Naive thymus-derived CD4-positive, alpha-beta T cell (primary cell): ENCODE measurements at regions not wholly inside any gene's neighbourhood (a gene's known extent, or its start where the extent isn't known, plus 50 kb on each side); places are given as distances from the start of the nearest gene placed in this dataset.

Experiments used
- ATAC-seq: fragments of 150-1000 bp; cut with Tn5 transposase; 2 replicates; pipeline ENCODE4 v1.10.0; 2021; ENCODE audit warnings: mild to moderate bottlenecking, moderate library complexity
- CTCF ChIA-PET: fragments of 350-600 bp; sonication (Branson Sonifier 250); formaldehyde crosslinking; loops from one replicate; lab custom pipeline; 2021; ENCODE audit warnings: antibody characterized with exemption; lab: Charles Lee
- POLR2A ChIA-PET: fragments of 350-600 bp; sonication (Branson Sonifier 250); formaldehyde crosslinking; loops from one replicate; lab custom pipeline; 2021; ENCODE audit warnings: antibody characterized with exemption, inconsistent platforms; lab: Charles Lee
- DNase-seq, 9 donors: peaks; one replicate each; pipeline versions ENCODE4 v3.0.0 to v3.0.0-alpha.2; 2020 to 2022; ENCODE audit warnings: mixed read lengths in 1 of 9
- H3K27ac ChIP-seq: one replicate; pipeline ENCODE4 v1.7.0; 2013; ENCODE audit warnings: mild to moderate bottlenecking, low read depth, low read length, moderate library complexity
- H3K27me3 ChIP-seq, 2 donors: one replicate each; pipeline ENCODE4 v1.7.0; 2013; ENCODE audit warnings: low read length in 2 of 2, mild to moderate bottlenecking in 2 of 2, moderate library complexity in 2 of 2; ENCODE audit not compliant: control insufficient read depth in 2 of 2, insufficient read depth in 2 of 2
- H3K36me3 ChIP-seq, 3 experiments: 1 replicate in 2 of 3; 2 replicates in 1 of 3; pipeline ENCODE4 v1.7.0; 2013; ENCODE audit warnings: low read length in 3 of 3, mild to moderate bottlenecking in 3 of 3, moderate library complexity in 1 of 3; ENCODE audit not compliant: insufficient read depth in 3 of 3, control insufficient read depth in 2 of 3
- H3K4me1 ChIP-seq, 2 donors: one replicate each; pipeline ENCODE4 v1.7.0; 2013; ENCODE audit warnings: low read length in 2 of 2, mild to moderate bottlenecking in 2 of 2, moderate library complexity in 1 of 2; ENCODE audit not compliant: control insufficient read depth in 2 of 2, insufficient read depth in 2 of 2
- H3K4me3 ChIP-seq: 2 replicates; pipeline ENCODE4 v1.7.0; 2013; ENCODE audit warnings: mild to moderate bottlenecking, low read length
- H3K9me3 ChIP-seq, 3 experiments: 1 replicate in 2 of 3; 2 replicates in 1 of 3; pipeline ENCODE4 v1.7.0; 2013; ENCODE audit warnings: low read length in 3 of 3; ENCODE audit not compliant: control insufficient read depth in 2 of 3
- H3K27ac Mint-ChIP-seq, 9 donors: one replicate each; pipeline ENCODE4 v1.8.0; 2020 to 2022; ENCODE audit warnings: mixed read lengths in 9 of 9, mild to moderate bottlenecking in 8 of 9, moderate library complexity in 5 of 9, inconsistent platforms in 2 of 9
- H3K27me3 Mint-ChIP-seq, 5 donors: one replicate each; pipeline ENCODE4 v1.8.0; 2021 to 2022; ENCODE audit warnings: mixed read lengths in 5 of 5, mild to moderate bottlenecking in 1 of 5
- H3K36me3 Mint-ChIP-seq, 5 donors: one replicate each; pipeline ENCODE4 v1.8.0; 2020 to 2022; ENCODE audit warnings: mixed read lengths in 5 of 5, mild to moderate bottlenecking in 3 of 5, inconsistent platforms in 1 of 5
- H3K4me1 Mint-ChIP-seq, 7 donors: one replicate each; pipeline ENCODE4 v1.8.0; 2020 to 2022; ENCODE audit warnings: mixed read lengths in 7 of 7, mild to moderate bottlenecking in 3 of 7, inconsistent platforms in 1 of 7
- H3K4me3 Mint-ChIP-seq, 10 donors: one replicate each; pipeline ENCODE4 v1.8.0; 2020 to 2022; ENCODE audit warnings: mild to moderate bottlenecking in 10 of 10, mixed read lengths in 10 of 10, moderate library complexity in 6 of 10, inconsistent platforms in 2 of 10
- H3K9me3 Mint-ChIP-seq, 11 donors: one replicate each; pipeline ENCODE4 v1.8.0; 2020 to 2022; ENCODE audit warnings: mixed read lengths in 11 of 11, mild to moderate bottlenecking in 4 of 11, inconsistent platforms in 1 of 11, moderate library complexity in 1 of 11
- intact Hi-C, 2 donors: fragments of 100-400 bp; cut with micrococcal nuclease; formaldehyde crosslinking; loops; one replicate each; pipeline ENCODE4 v1.15.1; 2023

DNA sequence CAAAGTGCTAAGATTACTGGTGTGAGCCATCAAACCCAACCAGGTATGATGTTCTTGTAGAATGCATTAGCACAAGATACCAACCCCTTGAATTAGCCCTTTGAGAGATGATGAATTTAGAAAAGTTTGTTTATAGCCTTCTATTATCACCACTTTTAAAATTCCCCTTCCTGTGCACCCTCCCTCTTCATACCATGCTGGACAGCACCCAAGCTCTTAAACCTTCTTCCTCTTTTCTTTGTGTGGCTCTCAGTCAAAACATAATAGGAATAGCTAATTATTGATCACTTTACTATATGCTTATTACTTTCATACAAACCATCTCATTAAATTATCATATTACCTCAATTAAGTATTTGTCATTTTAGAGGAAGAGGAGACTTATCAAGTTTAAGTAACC, 87.6 kb upstream of the TMED7 start:
- H3K27ac Mint-ChIP-seq, result peak overlapping the region in 1 of 9 donors; percentile 53
- H3K9me3 ChIP-seq, result no peaks in the 10 kb centered on the region
- no peak overlapping the region for H3K4me3 Mint-ChIP-seq
- H3K4me1 ChIP-seq, result no peaks in the 10 kb centered on the region
- H3K36me3 Mint-ChIP-seq, result peaks cover 0 to 8% (median 0%) of the 10 kb centered on the region in 5 donors
- no peaks in the 10 kb centered on the region for H3K4me1 Mint-ChIP-seq
- H3K27me3 ChIP-seq, result peaks cover 0 to 2% of the 10 kb centered on the region in 2 donors
- DNase-seq (no peak), ATAC-seq (no peak)
- H3K4me3 ChIP-seq, result no peak overlapping the region
- ChIA-PET CTCF (no interaction called here), POLR2A (no interaction called here)
- H3K36me3 ChIP-seq, result no peaks in the 10 kb centered on the region
- intact Hi-C loops, result no loop called here
- no peak overlapping the region for H3K27ac ChIP-seq
- peaks cover 8 to 42% (median 23%) of the 10 kb centered on the region in 5 donors for H3K27me3 Mint-ChIP-seq
- peaks cover 0 to 20% (median 8%) of the 10 kb centered on the region in 11 donors for H3K9me3 Mint-ChIP-seq

DNA sequence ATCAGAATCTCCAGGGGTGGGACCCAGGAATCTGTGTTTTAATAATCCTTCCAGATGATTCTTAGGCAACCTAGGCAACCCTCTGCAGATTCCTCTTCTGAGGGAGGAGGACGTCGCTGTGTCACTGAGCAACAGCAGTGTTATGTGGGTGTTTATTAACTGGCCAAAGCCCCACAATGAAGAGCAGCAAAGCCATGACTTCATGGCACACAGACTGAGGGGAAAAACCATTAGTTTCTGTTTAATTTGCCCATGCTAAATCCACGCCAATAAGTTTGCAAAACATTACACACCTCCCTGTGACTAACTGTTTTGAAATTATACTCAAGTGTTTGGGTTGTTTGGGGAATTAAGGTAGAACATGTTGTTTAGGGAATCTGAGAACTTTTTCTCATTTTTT, 83.7 kb upstream of the TMED7 start:
- H3K36me3 Mint-ChIP-seq, result peaks cover 0 to 8% (median 0%) of the 10 kb centered on the region in 5 donors
- ATAC-seq (no peak), DNase-seq (no peak)
- peaks cover 6 to 33% (median 12%) of the 10 kb centered on the region in 5 donors for H3K27me3 Mint-ChIP-seq
- Histone ChIP-seq H3K36me3 (no peaks in the 10 kb centered on the region), H3K4me1 (no peaks in the 10 kb centered on the region), H3K27me3 (peaks cover 0 to 2% of the 10 kb centered on the region in 2 donors), H3K4me3 (no peak overlapping the region), H3K9me3 (no peaks in the 10 kb centered on the region), H3K27ac (no peak overlapping the region)
- peaks cover 0 to 20% (median 8%) of the 10 kb centered on the region in 11 donors for H3K9me3 Mint-ChIP-seq
- no peaks in the 10 kb centered on the region for H3K4me1 Mint-ChIP-seq
- intact Hi-C loops, result no loop called here
- no peak overlapping the region for H3K27ac Mint-ChIP-seq
- CTCF ChIA-PET, result no interaction called here
- POLR2A ChIA-PET, result no interaction called here
- no peak overlapping the region for H3K4me3 Mint-ChIP-seq

DNA sequence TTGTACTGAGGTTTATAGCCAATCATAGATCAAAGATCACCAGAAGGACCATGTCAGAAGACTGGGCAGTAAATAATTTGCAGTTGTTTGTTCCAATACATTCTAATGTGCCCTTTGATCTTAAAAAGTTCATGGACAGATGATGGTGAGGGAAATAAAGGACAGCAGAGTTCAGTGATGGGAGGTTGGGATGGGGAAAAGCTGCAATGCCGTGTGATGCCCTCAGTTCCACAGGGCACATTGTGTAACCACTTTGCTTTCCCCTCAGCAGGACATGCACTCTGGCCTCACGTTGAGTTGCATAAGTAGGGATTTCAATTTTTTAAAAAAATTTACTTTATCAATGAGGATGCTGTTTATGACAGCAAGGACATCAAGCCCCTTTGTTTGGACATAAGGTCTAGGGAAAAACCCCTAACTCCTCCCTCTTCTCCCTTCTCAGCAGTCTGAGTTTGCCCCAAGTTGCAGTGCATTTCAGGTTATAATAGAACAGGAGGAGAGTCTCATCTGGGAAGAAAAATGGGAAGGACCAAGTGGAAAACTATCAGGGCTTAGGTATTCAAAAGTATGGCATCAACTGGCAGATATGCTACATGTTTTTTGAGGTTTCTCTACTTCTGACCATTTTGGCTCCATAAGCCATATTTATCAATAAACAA, 83.1 kb upstream of the TMED7 start:
- no peak overlapping the region for H3K27ac ChIP-seq
- POLR2A ChIA-PET, result no interaction called here
- CTCF ChIA-PET, result no interaction called here
- H3K9me3 Mint-ChIP-seq, result peaks cover 0 to 20% (median 8%) of the 10 kb centered on the region in 11 donors
- H3K4me1 Mint-ChIP-seq, result no peaks in the 10 kb centered on the region
- no peak for ATAC-seq
- intact Hi-C loops, result no loop called here
- peaks cover 0 to 2% of the 10 kb centered on the region in 2 donors for H3K27me3 ChIP-seq
- H3K27ac Mint-ChIP-seq, result no peak overlapping the region
- H3K9me3 ChIP-seq, result no peaks in the 10 kb centered on the region
- no peaks in the 10 kb centered on the region for H3K4me1 ChIP-seq
- H3K4me3 Mint-ChIP-seq, result no peak overlapping the region
- H3K4me3 ChIP-seq, result no peak overlapping the region
- H3K27me3 Mint-ChIP-seq, result peaks cover 4 to 33% (median 11%) of the 10 kb centered on the region in 5 donors
- H3K36me3 ChIP-seq, result no peaks in the 10 kb centered on the region
- DNase-seq, result no peak
- peaks cover 0 to 8% (median 0%) of the 10 kb centered on the region in 5 donors for H3K36me3 Mint-ChIP-seq

- Histone ChIP-seq H3K4me1 (no peaks in the 10 kb centered on the region), H3K4me3 (no peak overlapping the region), H3K9me3 (no peaks in the 10 kb centered on the region), H3K27me3 (peaks cover 0 to 2% of the 10 kb centered on the region in 2 donors), H3K27ac (no peak overlapping the region), H3K36me3 (no peaks in the 10 kb centered on the region)
- ATAC-seq (no peak), DNase-seq (no peak)
- ChIA-PET POLR2A (no interaction called here), CTCF (no interaction called here)
- peaks cover 5 to 22% (median 18%) of the 10 kb centered on the region in 5 donors for H3K27me3 Mint-ChIP-seq
- H3K27ac Mint-ChIP-seq, result no peak overlapping the region
- no peaks in the 10 kb centered on the region for H3K9me3 Mint-ChIP-seq
- H3K4me3 Mint-ChIP-seq, result no peak overlapping the region
- H3K4me1 Mint-ChIP-seq, result no peaks in the 10 kb centered on the region
- H3K36me3 Mint-ChIP-seq, result no peaks in the 10 kb centered on the region
- intact Hi-C loops, result no loop called here
These were observed 77.7 kb upstream of the TMED7 start for GRCh38 chr5:115703514-115703913.

DNA sequence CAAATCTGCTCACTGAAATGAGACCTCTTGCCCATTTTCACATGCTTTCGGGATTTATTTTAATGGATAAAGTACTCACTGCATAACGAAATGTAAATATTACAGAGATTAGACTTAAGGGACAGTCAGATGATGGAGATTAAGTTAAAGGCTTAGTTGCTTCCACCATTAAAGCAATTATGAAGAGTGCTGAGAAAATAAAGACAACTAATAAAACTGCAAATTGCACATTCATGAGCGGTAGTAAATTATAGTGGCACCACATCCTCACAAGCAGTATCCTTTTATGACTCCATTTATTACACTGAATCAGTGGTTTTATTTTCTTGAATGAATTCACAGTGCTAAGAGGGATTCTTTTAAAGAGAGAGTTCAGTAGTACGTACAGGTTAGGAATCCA, 76.2 kb upstream of the TMED7 start:
- Mint-ChIP-seq H3K27ac (no peak overlapping the region), H3K4me3 (no peak overlapping the region), H3K4me1 (no peaks in the 10 kb centered on the region), H3K9me3 (no peaks in the 10 kb centered on the region), H3K36me3 (no peaks in the 10 kb centered on the region), H3K27me3 (peaks cover 5 to 25% (median 17%) of the 10 kb centered on the region in 5 donors)
- DNase-seq, result no peak
- Histone ChIP-seq H3K9me3 (no peaks in the 10 kb centered on the region), H3K27me3 (no peaks in the 10 kb centered on the region), H3K4me3 (no peak overlapping the region), H3K4me1 (no peaks in the 10 kb centered on the region), H3K36me3 (no peaks in the 10 kb centered on the region), H3K27ac (no peak overlapping the region)
- no peak for ATAC-seq
- intact Hi-C loops, result no loop called here
- ChIA-PET CTCF (no interaction called here), POLR2A (no interaction called here)

- Histone ChIP-seq H3K4me1 (no peaks in the 10 kb centered on the region), H3K4me3 (no peak overlapping the region), H3K27me3 (no peaks in the 10 kb centered on the region), H3K36me3 (no peaks in the 10 kb centered on the region), H3K27ac (no peak overlapping the region), H3K9me3 (no peaks in the 10 kb centered on the region)
- ATAC-seq (no peak), DNase-seq (no peak)
- Mint-ChIP-seq H3K4me1 (no peaks in the 10 kb centered on the region), H3K4me3 (no peak overlapping the region), H3K27ac (no peak overlapping the region), H3K27me3 (peaks cover 5 to 26% (median 18%) of the 10 kb centered on the region in 5 donors), H3K36me3 (no peaks in the 10 kb centered on the region), H3K9me3 (no peaks in the 10 kb centered on the region)
- CTCF ChIA-PET, result no interaction called here
- POLR2A ChIA-PET, result no interaction called here
- intact Hi-C loops, result no loop called here
These were observed 74.1 kb upstream of the TMED7 start for GRCh38 chr5:115699967-115700366.

DNA sequence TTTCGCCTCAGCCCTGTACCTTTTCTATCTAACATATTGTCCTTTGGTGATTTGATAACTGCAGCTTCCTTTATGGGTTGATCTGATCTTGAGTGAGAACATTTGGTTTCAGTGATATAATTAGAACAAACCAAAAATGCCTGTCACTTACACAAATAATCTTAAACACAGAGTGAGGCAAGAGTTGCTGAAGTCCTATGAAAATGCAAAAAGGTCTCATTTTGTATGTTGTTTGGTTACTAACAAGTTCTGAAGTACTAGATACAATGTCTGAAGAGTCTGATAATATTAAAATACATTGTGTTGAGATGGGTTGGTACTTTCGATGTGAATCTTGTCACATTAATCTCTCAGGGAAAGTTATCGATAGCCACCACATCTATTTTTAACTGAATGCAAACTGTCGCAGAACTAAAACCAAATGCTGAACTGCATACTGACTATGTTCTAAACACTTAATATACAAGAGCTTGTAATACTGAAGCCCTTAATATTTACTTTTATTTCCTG, 70.4 kb upstream of the TMED7 start:
- H3K27ac Mint-ChIP-seq, result no peak overlapping the region
- ChIA-PET POLR2A (no interaction called here), CTCF (no interaction called here)
- intact Hi-C loops, result no loop called here
- no peak for DNase-seq
- H3K4me1 Mint-ChIP-seq, result no peaks in the 10 kb centered on the region
- no peaks in the 10 kb centered on the region for H3K4me1 ChIP-seq
- H3K36me3 ChIP-seq, result no peaks in the 10 kb centered on the region
- peaks cover 12 to 33% (median 24%) of the 10 kb centered on the region in 5 donors for H3K27me3 Mint-ChIP-seq
- H3K4me3 ChIP-seq, result no peak overlapping the region
- ATAC-seq, result no peak
- H3K36me3 Mint-ChIP-seq, result no peaks in the 10 kb centered on the region
- H3K27ac ChIP-seq, result no peak overlapping the region
- H3K4me3 Mint-ChIP-seq, result no peak overlapping the region
- no peaks in the 10 kb centered on the region for H3K9me3 Mint-ChIP-seq
- no peaks in the 10 kb centered on the region for H3K9me3 ChIP-seq
- H3K27me3 ChIP-seq, result no peaks in the 10 kb centered on the region
